Omental fat pad (tissue), 3 donors: ENCODE measurements at regions not wholly inside any gene's neighbourhood (a gene's known extent, or its start where the extent isn't known, plus 50 kb on each side); places are given as distances from the start of the nearest gene placed in this dataset.

Experiments used
- ATAC-seq: fragments of 150-250 bp; one replicate; pipeline ENCODE4 v1.9.1; 2016; ENCODE audit warnings: mild to moderate bottlenecking, moderate library complexity; ENCODE audit not compliant: low FRiP score
- DNase-seq: peaks from one replicate; pipeline ENCODE4 v3.0.0-alpha.2; 2019; ENCODE audit warnings: low spot score
- CTCF ChIP-seq, 3 donors: fragments of 450-650 bp; IDR thresholded peaks; one replicate each; pipeline ENCODE4 v1.5.1; 2016 to 2017; ENCODE audit warnings: antibody characterized with exemption in 3 of 3, mild to moderate bottlenecking in 3 of 3, moderate library complexity in 2 of 3

GRCh38 chr4:24175707-24176106 is 285.9 kb upstream of the PPARGC1A start:
- DNase-seq = no peak
- TF ChIP-seq CTCF (IDR thresholded peaks at IDR 0.05) = no peak
- no peak for ATAC-seq

- DNase-seq = no peak
- no peak for TF ChIP-seq CTCF (IDR thresholded peaks at IDR 0.05)
- ATAC-seq = no peak
Measured at GRCh38 chr4:24174602-24175001, 284.8 kb upstream of the PPARGC1A start.

GRCh38 chr4:24172406-24172805 is 282.6 kb upstream of the PPARGC1A start:
- ATAC-seq (no peak), DNase-seq (no peak)
- no peak for TF ChIP-seq CTCF (IDR thresholded peaks at IDR 0.05)

GRCh38 chr4:24169956-24170355 is 280.1 kb upstream of the PPARGC1A start:
- no peak for ATAC-seq
- DNase-seq = no peak
- no peak for TF ChIP-seq CTCF (IDR thresholded peaks at IDR 0.05)

- ATAC-seq = no peak
- no peak for DNase-seq
- no peak for TF ChIP-seq CTCF (IDR thresholded peaks at IDR 0.05)
Measured at GRCh38 chr4:24168658-24169057, 278.8 kb upstream of the PPARGC1A start.

GRCh38 chr4:24166501-24166900 is 276.7 kb upstream of the PPARGC1A start:
- no peak for TF ChIP-seq CTCF (IDR thresholded peaks at IDR 0.05)
- DNase-seq (no peak), ATAC-seq (no peak)

- TF ChIP-seq CTCF (IDR thresholded peaks at IDR 0.05) = no peak
- DNase-seq (no peak), ATAC-seq (no peak)
Measured at GRCh38 chr4:24164797-24165196, 274.9 kb upstream of the PPARGC1A start.
